GM19463 (cell line): ENCODE measurements at regions not wholly inside any gene's neighbourhood (a gene's known extent, or its start where the extent isn't known, plus 50 kb on each side); places are given as distances from the start of the nearest gene placed in this dataset.
"Not testable (repeated sequence)": the region's sequence is repeated elsewhere in the genome, so short reads cannot be mapped to it uniquely, and the experiment has no call there.

Source experiments
- ATAC-seq: cut with Tn5 transposase; IDR thresholded peaks from one replicate; pipeline ENCODE4 v1.9.1; 2021; ENCODE audit warnings: mild to moderate bottlenecking, moderate library complexity; ENCODE audit not compliant: unreplicated experiment

DNA sequence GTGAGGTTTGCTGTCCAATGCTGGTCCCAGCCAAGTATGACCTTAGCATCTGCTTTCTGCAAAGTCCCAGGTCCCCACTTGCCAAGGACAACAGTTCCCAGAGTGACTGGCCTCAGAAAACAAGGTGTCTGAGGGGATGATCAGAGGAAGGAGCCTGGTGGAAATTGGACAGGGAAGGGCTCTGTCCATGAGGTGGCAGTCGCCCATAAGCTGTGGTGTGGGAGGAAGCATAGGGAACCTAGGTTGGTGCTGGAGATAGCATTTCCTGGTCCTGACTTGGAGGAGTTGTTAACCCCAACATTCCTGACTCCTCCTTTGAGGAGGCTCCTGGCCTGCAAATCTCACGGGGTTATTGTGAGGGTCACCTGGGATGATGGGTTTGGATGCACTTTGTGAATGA, 77.8 kb downstream of the LIMS4 start:
- ATAC-seq, result not testable (repeated sequence)

GRCh38 chr2:110392366-110392765, 80.2 kb downstream of the LIMS4 start:
- ATAC-seq, result not testable (repeated sequence)

GRCh38 chr2:110391035-110391418, 81.6 kb downstream of the LIMS4 start:
- ATAC-seq, result not testable (repeated sequence)

- not testable (repeated sequence) for ATAC-seq
Measured at GRCh38 chr2:110390351-110391034, 82.1 kb downstream of the LIMS4 start.

DNA sequence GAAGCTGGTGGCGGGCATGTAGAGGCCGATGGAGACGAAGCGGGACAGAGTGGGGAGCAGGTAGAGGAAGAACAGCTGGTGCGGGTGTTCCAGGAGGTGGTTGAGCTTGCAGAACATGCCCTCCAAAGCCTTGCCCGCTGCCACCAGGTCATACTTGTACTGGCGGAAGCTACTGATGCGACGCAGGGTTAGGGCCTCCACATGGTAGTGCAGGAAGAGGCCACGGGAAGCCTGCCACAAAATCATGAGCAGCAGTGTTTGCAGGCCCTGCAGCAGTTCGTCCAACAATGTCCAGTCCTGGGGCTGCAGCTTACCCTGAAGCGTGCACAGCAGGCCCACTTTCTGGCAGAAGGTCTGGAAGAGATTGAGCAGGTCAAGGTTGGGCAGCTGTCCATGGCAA, 85.6 kb downstream of the LIMS4 start:
- ATAC-seq, result not testable (repeated sequence)

DNA sequence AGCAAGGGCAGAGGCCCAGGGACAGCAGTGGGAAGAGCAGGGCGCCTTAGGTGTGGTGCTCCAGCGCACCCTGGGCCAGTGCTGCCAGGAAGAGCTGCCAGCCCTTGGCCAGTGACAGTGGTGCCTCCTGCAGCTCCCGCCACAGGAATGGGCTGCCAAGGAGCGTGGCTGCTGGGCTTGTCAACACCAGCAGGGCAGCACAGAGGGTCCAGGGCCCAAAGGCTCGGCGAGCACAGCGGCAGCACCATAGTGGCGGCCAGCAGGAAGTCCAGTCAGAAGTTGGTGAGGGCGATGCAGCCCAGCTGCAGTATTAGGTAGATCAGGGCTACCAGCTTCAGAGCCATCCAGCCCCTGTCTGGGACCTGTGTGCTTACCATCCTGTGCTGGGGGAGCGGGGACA, 86.1 kb downstream of the LIMS4 start:
- not testable (repeated sequence) for ATAC-seq

GRCh38 chr2:110384736-110385119, 87.9 kb downstream of the LIMS4 start:
- ATAC-seq, result not testable (repeated sequence)

- ATAC-seq, result not testable (repeated sequence)
Measured at GRCh38 chr2:110384109-110384735, 88.4 kb downstream of the LIMS4 start.

DNA sequence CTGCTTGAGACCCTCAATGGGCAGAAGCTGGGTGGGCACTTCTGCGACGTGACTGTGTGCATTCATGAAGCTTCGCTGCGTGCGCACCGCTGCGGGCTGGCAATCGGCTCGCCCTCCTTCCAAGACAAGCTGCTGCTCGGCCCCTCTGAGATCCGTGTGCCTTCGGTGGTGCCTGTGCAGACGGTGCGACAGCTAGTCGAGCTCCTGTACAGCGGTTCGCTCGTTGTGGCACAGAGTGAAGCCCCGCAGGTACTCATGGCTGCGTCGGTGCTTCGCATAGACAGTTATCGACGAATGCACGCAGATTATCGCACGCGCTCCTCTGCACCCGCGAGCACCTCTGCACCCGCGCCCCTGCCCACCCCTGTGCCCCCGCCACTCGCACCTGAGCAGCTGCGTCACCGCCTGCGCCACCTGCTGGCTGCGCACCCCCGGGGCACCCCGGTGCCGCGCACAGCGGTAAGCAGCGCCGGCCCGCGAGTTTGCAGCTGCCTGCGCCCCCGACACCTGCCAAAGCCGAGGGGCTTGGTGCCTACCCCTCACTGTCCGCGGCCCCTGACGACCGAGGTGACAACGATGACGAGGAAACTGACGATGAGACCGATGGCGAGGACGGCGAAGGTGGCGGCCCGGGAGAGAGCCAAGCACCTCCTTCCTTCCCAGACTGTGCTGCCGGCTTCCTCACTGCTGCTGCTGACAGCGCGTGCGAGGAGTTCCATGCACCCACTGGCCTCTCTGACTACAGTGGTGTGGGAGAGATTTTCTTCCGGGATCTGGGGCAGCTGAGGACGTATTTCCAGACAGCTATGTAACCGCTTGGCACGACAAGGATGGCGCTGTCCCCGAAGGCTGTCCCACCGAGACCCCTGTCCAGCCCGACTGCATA, 89.2 kb downstream of the LIMS4 start:
- not testable (repeated sequence) for ATAC-seq

- ATAC-seq, result not testable (repeated sequence)
Measured at GRCh38 chr2:110373519-110373918, 99.1 kb downstream of the LIMS4 start.

- ATAC-seq, result not testable (repeated sequence)
Measured at GRCh38 chr2:110371633-110372032, 101.0 kb downstream of the LIMS4 start.

- not testable (repeated sequence) for ATAC-seq
Measured at GRCh38 chr2:110357616-110358015, 115.0 kb downstream of the LIMS4 start.

- ATAC-seq, result not testable (repeated sequence)
Measured at GRCh38 chr2:110354294-110355018, 118.2 kb downstream of the LIMS4 start.

GRCh38 chr2:110350718-110351117, 121.9 kb downstream of the LIMS4 start:
- not testable (repeated sequence) for ATAC-seq

GRCh38 chr2:110348902-110349301, 123.7 kb downstream of the LIMS4 start:
- ATAC-seq, result not testable (repeated sequence)

GRCh38 chr2:110344405-110345035, 128.1 kb downstream of the LIMS4 start:
- ATAC-seq, result not testable (repeated sequence)

DNA sequence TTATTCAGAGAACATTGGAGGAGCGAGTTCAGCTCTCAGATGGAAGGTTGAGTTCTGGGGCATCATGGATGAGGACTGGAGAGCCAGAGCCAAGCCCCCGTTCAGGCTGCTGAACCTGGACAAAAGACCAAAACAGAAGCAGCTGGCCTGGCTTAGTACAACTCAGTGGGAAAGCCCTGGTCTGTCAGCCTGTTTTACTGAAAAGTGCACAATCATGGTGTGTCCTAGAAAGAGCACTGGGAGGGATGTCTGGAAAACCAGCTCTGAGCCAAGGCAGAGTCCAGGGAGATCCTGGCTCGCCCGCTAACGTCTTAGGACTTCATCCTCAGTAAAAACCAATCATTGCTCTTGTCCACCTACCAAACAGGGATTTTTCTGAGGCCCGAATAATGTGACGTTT, 129.7 kb upstream of the MTLN start:
- not testable (repeated sequence) for ATAC-seq

DNA sequence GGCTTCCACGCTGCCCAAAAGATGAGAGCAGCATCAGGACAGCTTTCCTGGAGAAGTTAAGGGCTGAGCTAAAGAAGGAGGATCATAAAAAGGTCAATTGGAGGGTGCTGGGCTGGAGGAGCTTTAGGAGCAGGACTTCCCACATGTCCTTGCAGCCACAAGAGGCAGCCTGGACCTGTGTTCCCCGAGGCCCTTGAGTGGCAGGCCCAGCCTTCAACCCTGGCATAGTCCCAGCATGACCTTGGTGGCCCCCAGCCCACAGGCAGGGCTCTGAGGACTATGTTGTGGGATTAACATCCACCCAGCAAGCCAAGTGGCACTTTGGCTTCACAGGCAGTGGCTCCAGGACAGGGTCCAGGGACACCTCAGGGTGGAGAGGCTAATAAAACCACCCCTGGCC, 126.8 kb upstream of the MTLN start:
- ATAC-seq, result not testable (repeated sequence)

- not testable (repeated sequence) for ATAC-seq
Measured at GRCh38 chr2:110338277-110339003, 126.1 kb upstream of the MTLN start.

- not testable (repeated sequence) for ATAC-seq
Measured at GRCh38 chr2:110336071-110336470, 123.7 kb upstream of the MTLN start.
